ENCODE measurements at regions not wholly inside any gene's neighbourhood (a gene's known extent, or its start where the extent isn't known, plus 50 kb on each side); places are given as distances from the start of the nearest gene placed in this dataset.

- TF ChIP-seq RXRA (IDR thresholded peaks at IDR 0.05; ENCODE audit: insufficient read depth, low read depth, low read length) = no peak
- TF ChIP-seq KDM1A (IDR thresholded peaks at IDR 0.05; ENCODE audit: borderline replicate concordance, low read length) = no peak
- TF ChIP-seq RNF2 (IDR thresholded peaks at IDR 0.05; ENCODE audit: borderline replicate concordance, low read depth, low read length, missing control alignments, poor library complexity, severe bottlenecking) = no peak
Measured at GRCh38 chr15:70486012-70486411, 277.3 kb downstream of the UACA start (continued).

All from H1 (cell line).